GM12864 (cell line): ENCODE measurements at regions not wholly inside any gene's neighbourhood (a gene's known extent, or its start where the extent isn't known, plus 50 kb on each side); places are given as distances from the start of the nearest gene placed in this dataset.

ENCODE experiments used
- DNase-seq: peaks from one replicate; pipeline ENCODE4 v3.0.0-alpha.2; 2011; ENCODE audit warnings: low read depth
- H3K4me3 ChIP-seq: 2 replicates; pipeline ENCODE4 v1.5.1; 2011; ENCODE audit warnings: mild to moderate bottlenecking, low read depth, low read length, control low read depth
- CTCF ChIP-seq: IDR thresholded peaks from 2 replicates; pipeline ENCODE4 v1.5.1; 2011; ENCODE audit warnings: low read depth, mild to moderate bottlenecking, moderate library complexity, low read length, control low read depth, inconsistent platforms; ENCODE audit errors: missing control alignments

GRCh38 chr17:54807331-54807730, 93.3 kb upstream of the TOM1L1 start:
- DNase-seq, result no peak
- TF ChIP-seq CTCF, result no peak
- H3K4me3 ChIP-seq, result no peak overlapping the region

GRCh38 chr17:54813896-54814295, 86.8 kb upstream of the TOM1L1 start:
- no peak for TF ChIP-seq CTCF
- DNase-seq, result no peak
- H3K4me3 ChIP-seq, result no peak overlapping the region

GRCh38 chr17:54814371-54814770, 86.3 kb upstream of the TOM1L1 start:
- no peak for TF ChIP-seq CTCF
- DNase-seq, result no peak
- H3K4me3 ChIP-seq, result no peak overlapping the region

GRCh38 chr17:54834086-54834485, 66.6 kb upstream of the TOM1L1 start:
- TF ChIP-seq CTCF, result no peak
- no peak for DNase-seq

GRCh38 chr17:54835015-54835414, 65.6 kb upstream of the TOM1L1 start:
- H3K4me3 ChIP-seq, result no peak overlapping the region
- no peak for DNase-seq
- TF ChIP-seq CTCF, result no peak

More at GRCh38 chr17:54834086-54834485, 66.6 kb upstream of the TOM1L1 start:
- H3K4me3 ChIP-seq, result no peak overlapping the region

GRCh38 chr17:54836723-54837462, 63.8 kb upstream of the TOM1L1 start:
- no peak for TF ChIP-seq CTCF
- no peak for DNase-seq
- no peak overlapping the region for H3K4me3 ChIP-seq

- H3K4me3 ChIP-seq, result no peak overlapping the region
- no peak for TF ChIP-seq CTCF
- no peak for DNase-seq
Observed at GRCh38 chr17:54838651-54839421, 61.8 kb upstream of the TOM1L1 start.
